HG03108 (cell line): ENCODE measurements at regions not wholly inside any gene's neighbourhood (a gene's known extent, or its start where the extent isn't known, plus 50 kb on each side); places are given as distances from the start of the nearest gene placed in this dataset.
"Not testable (repeated sequence)": the region's sequence is repeated elsewhere in the genome, so short reads cannot be mapped to it uniquely, and the experiment has no call there.

Experiments
- ATAC-seq: cut with Tn5 transposase; IDR thresholded peaks from one replicate; pipeline ENCODE4 v1.9.1; 2021; ENCODE audit warnings: moderate library complexity; ENCODE audit not compliant: unreplicated experiment

DNA sequence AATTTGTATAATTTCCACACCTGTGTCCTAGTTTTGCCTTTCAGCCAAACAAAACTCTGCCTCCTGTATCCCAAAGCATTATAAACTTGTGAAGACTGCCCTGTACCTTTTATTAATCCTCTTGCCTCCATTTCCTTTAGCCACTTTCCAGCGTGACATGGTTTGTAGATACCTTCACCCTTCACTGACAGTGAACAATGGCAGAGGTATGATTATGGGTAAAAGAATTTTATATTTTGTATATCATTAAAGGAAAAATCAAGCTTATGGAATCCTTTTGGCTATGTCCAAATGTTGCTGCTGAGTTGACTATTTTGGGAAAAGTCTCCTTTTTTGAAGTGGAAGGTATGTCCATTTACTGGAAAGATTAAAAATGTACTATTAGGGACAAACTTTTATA lies 251.7 kb downstream of the HNMT start:
- no peak for ATAC-seq

DNA sequence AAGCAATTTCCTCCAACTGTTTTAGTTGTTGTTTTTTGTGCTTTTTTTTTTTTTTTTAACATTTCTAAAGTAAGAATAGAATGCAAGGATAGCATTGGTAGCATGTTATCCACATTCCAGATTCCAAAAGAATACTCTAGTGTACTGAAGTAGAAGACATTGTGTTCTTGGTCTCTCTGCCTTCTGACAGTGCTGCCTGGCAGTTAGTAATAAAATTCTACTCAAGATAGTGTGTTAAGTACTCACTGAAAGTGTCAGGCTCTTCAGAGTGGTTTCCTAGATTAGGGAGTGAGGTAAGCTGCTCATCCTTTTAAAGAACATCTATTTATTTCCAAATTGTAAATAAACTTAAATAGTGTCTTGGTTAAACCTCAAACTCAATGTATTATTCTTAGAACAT lies 253.7 kb downstream of the HNMT start:
- no peak for ATAC-seq

DNA sequence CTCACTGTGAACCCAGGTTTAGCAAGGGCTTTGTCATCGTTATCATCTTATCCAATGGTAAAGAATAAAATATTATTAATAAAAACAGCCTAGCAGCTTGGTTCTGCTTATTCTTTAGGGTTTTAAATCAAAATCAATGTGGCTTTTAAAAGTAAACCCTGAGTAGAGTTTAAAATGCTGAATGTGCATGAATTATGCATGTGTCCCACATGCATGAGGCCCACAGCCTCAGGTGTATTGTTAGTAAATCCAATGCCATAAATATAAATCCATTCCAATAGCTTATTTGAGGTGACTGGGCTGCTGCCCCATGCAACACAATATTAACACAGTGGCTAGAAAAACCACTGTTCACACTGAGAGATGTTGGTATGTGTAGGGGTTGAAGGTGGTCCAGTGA lies 254.1 kb downstream of the HNMT start:
- ATAC-seq = no peak

DNA sequence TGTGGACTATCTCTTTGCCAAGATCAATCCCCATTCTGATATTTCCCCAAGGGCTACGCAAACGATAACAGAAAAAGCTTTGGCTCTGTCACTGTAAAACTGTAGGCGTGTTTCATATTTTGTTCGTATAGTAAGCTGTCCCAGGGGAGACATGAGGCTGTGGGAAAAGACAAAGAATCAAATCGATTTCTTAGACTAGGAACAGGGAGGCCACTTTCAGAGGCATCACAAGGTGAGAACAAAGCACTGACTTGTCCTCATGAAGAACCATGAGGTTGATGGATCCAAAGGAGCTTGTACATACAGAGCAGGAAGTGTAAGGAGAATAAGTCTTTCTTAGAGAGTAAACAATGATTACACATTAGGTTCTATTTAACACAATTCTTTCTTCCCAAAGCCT lies 255.7 kb downstream of the HNMT start:
- ATAC-seq = no peak

DNA sequence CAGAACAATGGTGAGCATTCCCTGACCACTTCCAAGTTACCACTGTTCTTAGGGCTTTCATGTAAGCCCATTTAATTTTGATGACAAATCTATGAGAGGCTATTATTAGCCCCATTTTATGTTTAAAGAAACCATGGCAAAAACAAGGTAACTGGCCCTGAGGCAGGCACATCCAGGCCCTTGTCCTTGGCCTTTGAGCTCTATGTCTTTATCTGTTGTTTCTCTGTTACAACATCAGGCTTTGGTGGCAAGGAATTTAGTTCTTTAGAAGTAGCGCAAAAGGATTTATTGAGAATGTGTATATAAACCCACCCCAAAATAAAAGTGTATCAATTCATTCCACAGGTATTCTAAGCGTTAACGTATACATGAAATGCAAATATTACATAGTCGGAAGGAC lies 257.1 kb downstream of the HNMT start:
- ATAC-seq = no peak

DNA sequence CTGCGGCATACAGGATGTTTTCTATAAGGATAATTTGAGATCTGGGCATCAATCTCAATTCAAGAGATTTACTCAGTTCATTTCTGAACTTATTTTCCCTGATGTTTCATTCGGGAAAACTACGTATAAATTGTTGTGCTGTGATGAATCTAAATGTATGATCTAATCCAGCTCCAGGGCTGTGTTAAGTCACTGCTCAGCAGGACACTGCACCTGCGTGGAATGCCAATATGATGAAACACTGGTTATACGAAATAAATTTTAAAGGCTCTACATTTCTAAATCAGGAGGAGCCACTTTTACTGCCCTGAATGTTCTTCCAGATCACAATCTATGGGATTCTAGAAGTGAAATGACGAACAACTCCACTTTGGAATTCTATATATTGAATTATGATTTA lies 259.0 kb downstream of the HNMT start:
- ATAC-seq = no peak

DNA sequence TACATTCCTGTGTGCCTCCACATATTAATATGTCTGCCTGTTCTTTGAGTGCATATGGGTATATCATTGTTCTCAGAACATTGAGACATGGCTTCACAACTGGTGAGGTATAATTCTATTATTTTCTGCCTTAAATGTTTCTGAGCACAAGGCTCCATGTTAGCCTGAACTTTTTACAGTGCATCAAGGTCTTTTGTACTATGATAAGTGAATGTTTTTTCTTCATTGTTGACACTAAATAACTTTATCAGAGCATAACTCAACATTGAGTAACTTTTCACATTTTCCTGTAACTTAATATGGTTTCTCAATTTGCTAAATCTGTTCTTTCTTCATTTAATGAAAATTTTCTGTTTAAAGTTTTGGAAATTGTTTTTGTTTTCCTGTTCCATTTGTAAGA lies 262.9 kb downstream of the HNMT start:
- ATAC-seq = no peak

DNA sequence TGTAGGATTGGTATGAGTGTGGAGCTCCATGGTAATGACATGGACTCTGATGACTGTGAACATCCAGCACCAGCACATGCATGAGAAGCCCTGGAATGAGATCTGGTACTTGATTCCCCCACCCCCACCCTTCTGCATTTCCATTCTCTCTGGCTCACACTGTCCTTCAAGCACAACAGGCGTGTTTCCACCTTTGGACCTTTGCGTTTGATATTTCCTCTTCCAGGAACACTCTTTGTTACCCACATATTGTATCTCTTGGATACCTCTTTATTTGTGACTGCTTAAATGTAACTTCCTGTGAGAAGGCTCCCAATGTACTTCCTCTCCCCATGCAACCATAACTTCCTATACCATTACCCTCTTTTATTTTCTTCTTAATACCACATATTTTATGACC lies 263.8 kb downstream of the HNMT start:
- no peak for ATAC-seq

DNA sequence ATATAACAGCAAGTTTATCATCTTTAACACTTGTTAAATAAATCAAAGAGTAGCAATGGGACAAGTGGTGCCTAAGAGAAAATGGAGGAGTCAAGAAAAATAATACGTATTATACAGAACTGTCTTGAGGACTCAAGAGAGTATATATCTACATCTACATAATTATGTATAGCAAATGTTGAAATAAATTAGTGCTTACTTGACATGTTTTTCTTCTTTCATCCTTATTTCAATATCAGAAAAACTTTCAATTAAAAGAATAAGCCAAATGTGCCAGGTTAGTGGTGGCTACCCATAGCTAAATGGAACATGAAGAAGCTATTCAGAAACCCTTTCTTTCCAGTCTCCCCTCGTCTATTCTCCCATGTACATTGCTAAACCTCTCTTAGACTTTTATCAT lies 267.3 kb upstream of the SPOPL start:
- no peak for ATAC-seq

DNA sequence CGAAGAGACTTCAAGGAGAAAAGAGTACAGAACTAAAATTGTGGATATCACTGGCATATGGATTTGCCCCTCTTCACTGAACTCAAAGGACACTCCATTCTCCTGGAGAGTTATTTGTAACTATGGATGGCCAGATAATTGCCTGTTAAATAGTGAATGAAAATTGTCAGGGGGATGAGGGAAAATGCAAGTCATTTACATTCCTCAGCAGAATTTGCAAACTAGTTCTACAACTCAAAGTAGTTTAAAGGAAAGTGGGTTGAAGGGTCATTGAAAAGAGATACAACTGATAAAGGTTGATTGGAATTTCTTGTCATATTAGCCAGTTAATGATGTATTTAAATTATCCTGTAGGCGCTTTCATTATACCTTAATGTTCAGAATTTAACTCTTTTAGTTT lies 266.5 kb upstream of the SPOPL start:
- ATAC-seq = no peak

DNA sequence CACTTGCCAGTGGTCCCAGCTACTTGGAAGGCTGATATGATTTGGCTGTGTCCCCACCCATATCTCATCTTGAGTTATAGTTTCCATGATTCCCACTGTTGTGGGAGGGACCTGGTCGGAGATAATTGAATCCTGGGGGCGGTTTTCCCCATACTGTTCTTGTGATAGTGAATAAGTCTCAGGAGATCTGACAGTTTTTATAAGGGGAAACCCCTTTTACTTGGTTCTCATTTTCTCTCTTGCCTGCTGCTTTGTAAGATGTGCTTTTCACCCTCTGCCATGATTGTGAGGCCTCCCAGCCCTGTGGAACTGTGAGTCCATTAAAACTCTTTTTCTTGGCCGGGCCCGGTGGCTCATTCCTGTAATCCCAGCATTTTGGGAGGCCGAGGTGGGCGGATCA lies 265.4 kb upstream of the SPOPL start:
- no peak for ATAC-seq

DNA sequence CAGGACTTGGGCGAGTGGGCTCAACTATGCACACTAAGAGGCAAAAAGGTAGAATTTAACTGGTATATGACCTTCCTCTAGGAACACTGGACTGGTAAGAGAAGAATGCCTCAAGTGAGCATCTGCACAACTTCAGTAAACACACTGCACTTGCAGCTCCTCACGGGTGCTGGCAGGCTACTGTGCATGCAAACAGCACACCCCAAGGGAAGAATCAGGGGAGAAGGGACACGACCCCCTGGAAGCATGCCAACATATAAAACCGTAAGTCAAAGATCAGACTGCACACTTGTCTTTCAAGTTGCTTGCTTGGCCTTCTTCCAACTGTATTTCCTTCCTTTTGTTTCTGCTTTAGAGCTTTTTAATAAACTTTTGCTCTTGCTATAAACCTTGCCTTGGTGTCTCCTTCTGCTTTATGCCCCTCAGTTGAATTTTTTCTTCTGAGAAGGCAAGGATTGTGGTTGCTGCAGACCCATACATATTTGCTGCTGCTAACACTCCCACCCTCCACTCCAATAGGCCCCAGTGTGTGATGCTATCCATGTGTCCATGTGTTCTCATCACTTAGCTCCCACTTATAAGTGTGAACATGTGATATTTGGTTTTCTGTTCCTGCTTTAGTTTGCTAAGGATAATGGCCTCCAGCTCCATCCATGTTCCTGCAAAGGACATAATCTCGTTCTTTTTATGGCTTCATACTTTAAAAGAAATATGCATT lies 263.7 kb upstream of the SPOPL start:
- no peak for ATAC-seq

DNA sequence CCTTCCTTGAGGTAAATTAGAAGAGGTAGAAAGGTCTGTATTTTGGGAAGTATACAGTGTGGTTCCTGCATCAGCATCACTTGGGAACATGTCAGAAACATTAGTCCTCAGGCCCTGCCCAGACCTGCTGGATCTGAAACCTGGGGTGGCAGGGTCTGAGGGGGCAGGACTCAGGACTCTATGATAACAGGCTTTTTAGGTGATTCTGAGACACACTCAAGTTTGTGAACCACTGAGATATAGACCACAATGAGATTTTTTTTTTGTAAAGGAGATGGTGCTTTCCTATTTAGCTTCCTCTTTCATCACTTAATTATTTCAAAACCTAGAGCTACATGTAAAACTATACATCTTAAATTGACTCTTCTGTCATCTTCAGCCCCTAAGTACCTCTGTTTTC lies 262.7 kb upstream of the SPOPL start:
- no peak for ATAC-seq

DNA sequence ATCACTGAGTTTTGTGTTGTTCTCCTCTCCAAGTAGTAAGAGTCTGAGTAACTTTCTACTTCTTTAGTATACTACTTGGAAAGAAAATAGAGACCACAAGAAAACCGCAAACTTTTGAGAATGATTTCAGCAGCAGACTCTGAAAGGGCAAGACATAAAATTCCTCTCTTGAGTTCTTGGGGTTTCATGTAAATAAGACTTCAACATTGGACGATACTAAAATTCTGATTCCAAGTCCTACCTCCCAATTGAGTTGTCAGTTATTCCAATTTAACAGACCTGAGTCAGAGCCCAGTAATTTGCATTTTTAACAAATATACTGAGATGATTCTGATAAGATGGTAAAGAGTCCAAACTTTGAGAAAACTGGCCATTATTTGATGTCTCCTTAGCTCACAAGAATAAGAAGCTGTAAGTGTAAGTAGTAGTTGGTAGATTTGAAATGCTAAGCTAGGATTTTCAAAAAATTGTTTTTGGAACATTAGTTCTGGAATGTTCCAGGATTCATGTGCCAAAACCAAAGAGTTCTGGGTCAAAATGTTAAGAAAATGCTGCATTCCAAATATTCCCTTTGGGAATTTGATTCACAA lies 261.6 kb upstream of the SPOPL start:
- ATAC-seq = no peak

DNA sequence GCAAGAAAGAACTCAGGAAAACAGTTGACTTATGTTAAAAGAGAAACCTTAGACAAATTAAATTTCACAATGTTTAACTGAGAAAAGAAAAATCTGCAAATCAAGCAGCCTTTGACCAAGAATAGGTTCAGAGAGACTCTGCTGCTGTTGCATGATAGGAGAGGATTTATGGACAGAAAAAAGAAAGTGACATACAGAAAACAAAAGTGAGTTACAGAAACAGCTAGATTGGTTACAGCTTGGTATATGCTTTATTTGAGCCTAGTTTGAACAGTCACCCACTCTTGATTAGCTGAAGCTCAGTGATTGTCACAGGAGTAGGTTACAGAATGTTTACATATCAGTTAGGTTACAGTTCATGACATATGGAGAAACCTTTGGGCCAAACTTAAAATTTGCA lies 258.2 kb upstream of the SPOPL start:
- ATAC-seq = no peak

DNA sequence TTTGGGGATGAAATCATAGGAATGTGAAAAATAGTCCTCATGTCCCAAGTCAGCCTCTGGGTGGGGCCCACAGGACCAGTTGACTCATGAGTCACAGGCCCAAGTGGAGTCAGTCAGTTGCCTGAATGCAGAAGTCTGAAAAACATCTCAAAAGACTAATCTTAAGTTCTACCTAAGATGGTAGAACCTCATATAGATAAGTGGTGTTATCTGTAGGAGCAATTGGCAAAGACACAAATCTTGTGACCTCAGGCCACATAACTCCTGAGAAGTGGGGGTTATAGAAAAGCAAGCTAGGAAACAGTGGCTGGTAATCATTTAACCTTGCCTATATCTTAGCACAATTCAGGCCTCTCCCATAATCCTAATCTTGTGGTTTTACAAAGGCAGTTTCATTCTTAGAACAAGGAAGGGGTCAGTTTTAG lies 257.1 kb upstream of the SPOPL start:
- no peak for ATAC-seq

DNA sequence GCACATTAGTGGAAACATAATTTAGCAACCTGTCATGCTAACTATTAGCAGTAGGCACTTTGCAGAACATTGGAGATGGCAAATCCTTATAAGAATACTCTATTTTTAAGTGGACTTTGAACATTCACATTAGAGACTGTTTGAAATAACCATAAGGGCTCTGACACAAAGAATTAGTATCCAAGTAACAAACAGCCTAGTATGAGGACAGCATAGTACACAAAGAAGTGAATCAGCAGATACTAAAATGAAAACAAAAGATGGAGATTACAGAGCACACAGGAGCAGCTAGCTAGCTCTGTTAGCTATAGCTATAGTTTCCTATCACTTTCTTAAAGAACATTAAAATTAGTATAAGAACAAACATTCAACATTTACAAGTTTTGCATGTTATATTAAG lies 256.3 kb upstream of the SPOPL start:
- no peak for ATAC-seq

DNA sequence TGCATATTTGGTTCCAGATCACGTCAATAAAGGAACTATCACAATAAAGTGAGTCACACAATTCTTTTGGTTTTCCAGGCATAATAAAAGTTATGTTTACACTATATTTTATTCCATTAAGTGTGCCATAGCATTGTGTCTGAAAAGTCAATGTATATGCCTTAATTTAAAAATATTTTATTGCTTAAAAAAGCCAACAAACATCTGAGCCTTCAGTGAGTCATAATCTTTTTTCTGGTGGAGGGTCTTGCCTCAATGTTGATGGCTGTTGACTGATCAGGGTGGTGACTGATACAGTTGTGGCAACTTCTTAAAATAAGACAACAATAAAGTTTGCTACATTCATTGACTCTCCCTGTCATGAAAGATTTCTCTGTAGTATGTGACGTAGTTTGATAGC lies 254.3 kb upstream of the SPOPL start:
- no peak for ATAC-seq

DNA sequence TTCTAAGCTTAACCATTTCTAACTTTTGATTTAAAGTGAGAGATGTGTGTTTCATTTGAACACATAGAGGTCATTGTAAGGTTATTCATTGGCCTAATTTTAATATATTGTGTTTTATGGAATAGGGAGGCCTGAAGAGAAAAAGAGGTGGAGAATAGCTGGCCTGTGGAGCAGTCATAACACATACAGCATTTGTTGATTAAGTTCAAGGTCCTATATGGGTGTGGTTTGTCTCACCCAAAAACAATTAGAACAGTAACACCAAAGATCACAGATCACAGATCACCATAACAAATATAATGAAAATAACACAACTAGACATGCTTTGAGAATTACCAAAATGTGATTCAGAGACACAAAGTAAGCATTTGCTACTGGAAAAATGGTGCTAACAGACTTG lies 252.4 kb upstream of the SPOPL start:
- no peak for ATAC-seq

DNA sequence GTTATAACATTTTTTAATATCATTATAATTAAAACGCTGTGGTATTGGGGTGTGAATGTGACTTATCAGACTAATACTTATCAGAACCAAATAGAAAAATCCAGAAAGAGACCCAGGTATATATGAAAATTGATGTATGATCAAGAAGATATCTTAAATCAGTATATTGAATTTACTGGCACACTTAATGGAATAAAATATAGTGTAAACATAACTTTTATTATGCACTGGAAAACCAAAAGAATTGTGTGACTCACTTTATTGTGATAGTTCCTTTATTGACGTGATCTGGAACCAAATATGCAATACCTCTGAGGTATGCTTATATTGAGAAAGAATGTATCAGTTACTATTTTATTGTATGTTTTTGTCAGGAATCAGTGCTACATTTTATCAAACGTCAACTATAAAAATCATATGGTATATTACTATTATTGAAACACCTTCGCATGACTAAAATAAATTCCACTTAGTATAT lies 250.7 kb upstream of the SPOPL start:
- not testable (repeated sequence) for ATAC-seq

DNA sequence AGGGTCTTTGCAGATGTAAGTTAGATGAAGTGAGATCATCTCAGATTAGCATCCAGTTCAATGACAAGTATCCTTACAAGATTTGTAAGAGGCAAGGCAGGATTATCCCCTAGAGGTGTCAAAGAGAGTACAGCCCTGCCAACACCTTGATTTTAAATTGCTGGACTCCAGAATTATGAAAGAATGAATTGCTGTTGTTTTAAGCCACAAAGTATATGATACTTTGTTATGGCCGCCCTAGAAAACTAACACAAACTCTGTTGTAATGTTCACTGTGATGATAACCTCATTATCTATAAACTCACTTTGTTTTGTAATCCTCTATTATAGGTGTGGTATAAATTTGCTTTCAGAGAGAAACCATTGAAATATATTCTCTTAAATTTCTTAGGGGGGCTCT lies 249.0 kb upstream of the SPOPL start:
- ATAC-seq = no peak

DNA sequence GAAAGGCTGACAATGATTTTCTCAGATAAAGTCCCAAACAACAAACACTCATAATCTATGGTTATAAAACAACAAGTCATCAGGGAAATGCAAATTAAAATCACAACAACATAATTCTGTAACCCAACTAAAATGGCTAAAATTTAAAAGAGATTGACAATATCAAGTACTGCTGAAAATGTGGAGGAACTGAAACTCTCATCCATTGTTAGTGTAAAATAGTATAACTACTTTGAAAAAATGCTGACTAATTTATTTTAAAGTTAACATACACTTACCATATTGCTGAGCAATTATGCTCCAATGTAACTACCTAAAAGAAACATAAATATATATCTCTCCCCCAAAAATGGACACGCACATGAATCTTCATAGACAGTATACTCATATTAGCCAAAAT lies 245.9 kb upstream of the SPOPL start:
- no peak for ATAC-seq
